Right lung (tissue), 2 donors: ENCODE measurements at regions not wholly inside any gene's neighbourhood (a gene's known extent, or its start where the extent isn't known, plus 50 kb on each side); places are given as distances from the start of the nearest gene placed in this dataset.

Experiments
- DNase-seq, 2 donors: peaks; one replicate each; pipeline ENCODE4 v3.0.0-alpha.2; 2013

GRCh38 chr6:123747515-123747914 lies 56.1 kb upstream of the NKAIN2 start:
- DNase-seq = no peak

DNA sequence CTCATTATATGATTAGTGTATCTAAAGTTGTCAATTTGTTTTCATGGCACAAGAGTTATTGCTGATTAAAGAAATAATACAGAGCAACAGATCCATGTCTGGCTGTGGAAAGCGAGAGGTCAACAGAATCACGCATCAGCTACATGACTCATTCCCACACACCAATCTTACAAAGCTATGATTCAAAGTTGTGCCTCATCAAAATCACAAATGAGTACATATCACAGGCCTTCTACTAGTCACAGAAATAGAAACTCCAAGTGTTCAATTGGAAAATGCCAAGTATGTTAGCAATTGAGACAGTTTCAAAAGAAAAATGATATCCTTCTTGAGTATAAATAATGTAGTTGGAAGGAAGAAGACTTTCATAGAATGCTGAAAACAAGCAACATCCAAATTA lies 57.8 kb upstream of the NKAIN2 start:
- no peak for DNase-seq

DNA sequence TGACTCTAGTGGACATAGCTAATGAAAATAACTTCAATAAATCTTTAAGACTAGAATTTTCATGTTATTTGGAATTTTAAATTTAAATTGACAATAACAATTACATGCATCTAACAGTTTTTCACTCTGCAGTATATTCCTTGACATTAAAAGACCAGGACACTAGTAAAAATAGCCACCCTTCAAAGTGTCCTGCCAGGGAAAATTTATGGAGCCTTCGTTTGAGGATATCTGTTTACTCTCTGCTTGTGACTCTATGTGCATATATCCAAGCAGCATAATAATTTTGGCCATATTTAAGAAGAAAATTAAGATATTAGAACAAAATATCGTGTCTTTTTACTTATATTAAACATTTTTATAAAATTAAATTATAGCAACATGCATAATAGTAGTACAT lies 58.8 kb upstream of the NKAIN2 start:
- no peak for DNase-seq

- DNase-seq = no peak
These were observed 61.0 kb upstream of the NKAIN2 start for GRCh38 chr6:123742626-123743025.

GRCh38 chr6:123733180-123733579 lies 70.5 kb upstream of the NKAIN2 start:
- no peak for DNase-seq

GRCh38 chr6:123716506-123716905 lies 79.8 kb upstream of the TRDN start:
- no peak for DNase-seq

DNA sequence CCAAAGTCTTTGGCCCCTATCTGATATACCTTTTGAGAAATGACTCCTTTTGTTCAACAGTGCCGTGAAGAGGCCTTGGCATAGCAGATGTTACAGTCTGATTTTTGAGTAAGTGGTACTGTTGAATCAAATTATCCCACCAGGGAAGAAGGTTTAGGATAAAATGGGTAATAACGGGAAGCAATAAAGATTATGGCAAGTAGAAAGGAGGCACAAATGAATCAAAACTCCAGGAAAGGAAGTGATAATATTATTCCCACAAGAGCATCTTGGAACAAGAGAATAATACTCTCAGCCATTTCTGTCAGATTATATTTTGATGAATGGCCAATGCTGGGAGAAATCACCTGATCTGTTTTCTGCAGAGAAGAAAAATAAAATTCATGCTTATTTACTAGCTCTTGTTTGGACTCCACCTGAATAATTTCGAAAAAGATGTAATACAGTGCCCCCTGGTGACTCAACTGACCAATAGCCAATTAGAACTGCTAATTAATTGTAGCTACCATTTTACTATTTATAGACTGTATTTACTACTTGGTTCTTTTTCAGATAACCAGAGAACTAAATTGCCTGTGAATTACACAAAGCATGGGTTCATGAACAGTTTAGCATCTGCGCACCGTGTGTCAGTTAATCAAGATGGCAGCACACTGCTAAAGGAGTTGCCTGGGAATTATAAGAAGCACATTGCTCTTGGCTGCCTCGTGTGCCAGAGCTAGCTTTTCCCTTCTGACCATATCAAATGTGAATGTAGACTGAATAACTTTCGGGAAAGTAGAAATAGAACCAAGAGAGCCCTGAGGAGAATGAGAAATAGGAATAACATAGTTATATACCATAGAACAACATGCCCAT lies 78.5 kb upstream of the TRDN start:
- peak in 1 of 2 donors; percentile 8 for DNase-seq

- no peak for DNase-seq
These were observed 76.1 kb upstream of the TRDN start for GRCh38 chr6:123712831-123713230.

DNA sequence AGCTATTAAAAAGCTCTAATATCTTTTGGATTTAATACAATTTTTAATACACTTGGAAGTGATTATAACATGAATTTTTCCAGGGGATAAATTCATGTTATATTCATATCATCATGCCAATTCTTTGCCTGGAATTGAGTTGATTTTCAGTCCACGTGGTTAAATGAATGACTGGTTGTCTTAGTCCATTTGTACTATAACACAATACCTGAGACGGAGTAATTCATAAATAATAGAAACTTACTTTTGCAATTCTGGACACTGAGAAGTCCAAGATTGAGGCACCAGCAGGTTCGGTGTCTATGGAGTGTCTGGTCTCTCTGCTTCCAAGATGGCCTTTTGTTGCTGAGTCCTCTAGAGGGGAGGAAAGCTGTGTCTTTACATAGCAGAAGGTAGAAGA lies 66.2 kb upstream of the TRDN start:
- peak in 1 of 2 donors; percentile 12 for DNase-seq

- no peak for DNase-seq
These were observed 51.1 kb upstream of the TRDN start for GRCh38 chr6:123687864-123688263.
